Neural crest cell (in vitro differentiated cells): ENCODE measurements at regions not wholly inside any gene's neighbourhood (a gene's known extent, or its start where the extent isn't known, plus 50 kb on each side); places are given as distances from the start of the nearest gene placed in this dataset.
A peak's percentile ranks its signal among the peaks of the same experiment; 100 is the strongest.

Experiments
- DNase-seq: peaks from one replicate; pipeline ENCODE4 v3.0.0; 2021; ENCODE audit warnings: low read depth, mixed read lengths, low spot score
- H3K27ac Mint-ChIP-seq: one replicate; pipeline ENCODE4 v1.8.0; 2021; ENCODE audit warnings: mild to moderate bottlenecking, mixed read lengths; ENCODE audit not compliant: unreplicated experiment
- H3K27me3 Mint-ChIP-seq: 2 replicates; pipeline ENCODE4 v1.8.0; 2021; ENCODE audit warnings: low read depth, mild to moderate bottlenecking, mixed read lengths
- H3K36me3 Mint-ChIP-seq: 2 replicates; pipeline ENCODE4 v1.8.0; 2021; ENCODE audit warnings: low read depth, mild to moderate bottlenecking, mixed read lengths
- H3K4me1 Mint-ChIP-seq: 2 replicates; pipeline ENCODE4 v1.8.0; 2021; ENCODE audit warnings: mixed read lengths
- H3K4me3 Mint-ChIP-seq: one replicate; pipeline ENCODE4 v1.8.0; 2021; ENCODE audit warnings: mild to moderate bottlenecking, mixed read lengths
- H3K9me3 Mint-ChIP-seq: 2 replicates; pipeline ENCODE4 v1.8.0; 2021; ENCODE audit warnings: mixed read lengths
- CTCF ChIP-seq: fragments of 200-600 bp; sonication (generic); conservative IDR thresholded peaks from 2 replicates; pipeline ENCODE4 v1.5.0; 2021; ENCODE audit warnings: antibody characterized with exemption, mild to moderate bottlenecking

- Mint-ChIP-seq H3K4me1 (peaks cover 47% of the 10 kb centered on the region), H3K27ac (no peak overlapping the region), H3K9me3 (no peaks in the 10 kb centered on the region), H3K4me3 (no peak overlapping the region), H3K27me3 (no peaks in the 10 kb centered on the region), H3K36me3 (no peaks in the 10 kb centered on the region)
- DNase-seq = no peak
- TF ChIP-seq CTCF = no peak
Observed at GRCh38 chr12:107396991-107397390, 288.6 kb upstream of the PWP1 start.

- no peak for DNase-seq
- Mint-ChIP-seq H3K27ac (no peak overlapping the region), H3K4me3 (no peak overlapping the region), H3K4me1 (peaks cover 46% of the 10 kb centered on the region), H3K36me3 (no peaks in the 10 kb centered on the region), H3K27me3 (no peaks in the 10 kb centered on the region), H3K9me3 (no peaks in the 10 kb centered on the region)
- no peak for TF ChIP-seq CTCF
Observed at GRCh38 chr12:107397890-107398500, 287.6 kb upstream of the PWP1 start.

- no peaks in the 10 kb centered on the region for H3K36me3 Mint-ChIP-seq
- peaks cover 46% of the 10 kb centered on the region for H3K4me1 Mint-ChIP-seq
- no peak overlapping the region for H3K27ac Mint-ChIP-seq
- H3K4me3 Mint-ChIP-seq = peak overlapping the region; percentile 32
- H3K9me3 Mint-ChIP-seq = no peaks in the 10 kb centered on the region
- no peaks in the 10 kb centered on the region for H3K27me3 Mint-ChIP-seq
- no peak for DNase-seq
- no peak for TF ChIP-seq CTCF
Observed at GRCh38 chr12:107399046-107399445, 286.6 kb upstream of the PWP1 start.

GRCh38 chr12:107400686-107401447 lies 284.7 kb upstream of the PWP1 start:
- H3K4me1 Mint-ChIP-seq = peaks cover 45% of the 10 kb centered on the region

More at GRCh38 chr12:107400686-107401447, 284.7 kb upstream of the PWP1 start:
- Mint-ChIP-seq H3K9me3 (no peaks in the 10 kb centered on the region), H3K36me3 (no peaks in the 10 kb centered on the region), H3K4me3 (no peak overlapping the region), H3K27me3 (no peaks in the 10 kb centered on the region), H3K27ac (no peak overlapping the region)
- TF ChIP-seq CTCF = no peak
- no peak for DNase-seq
